HG02642 (cell line): ENCODE measurements at regions not wholly inside any gene's neighbourhood (a gene's known extent, or its start where the extent isn't known, plus 50 kb on each side); places are given as distances from the start of the nearest gene placed in this dataset.

Source experiments
- ATAC-seq: cut with Tn5 transposase; IDR thresholded peaks from one replicate; pipeline ENCODE4 v1.9.1; 2021; ENCODE audit warnings: mild to moderate bottlenecking; ENCODE audit not compliant: unreplicated experiment, poor library complexity

DNA sequence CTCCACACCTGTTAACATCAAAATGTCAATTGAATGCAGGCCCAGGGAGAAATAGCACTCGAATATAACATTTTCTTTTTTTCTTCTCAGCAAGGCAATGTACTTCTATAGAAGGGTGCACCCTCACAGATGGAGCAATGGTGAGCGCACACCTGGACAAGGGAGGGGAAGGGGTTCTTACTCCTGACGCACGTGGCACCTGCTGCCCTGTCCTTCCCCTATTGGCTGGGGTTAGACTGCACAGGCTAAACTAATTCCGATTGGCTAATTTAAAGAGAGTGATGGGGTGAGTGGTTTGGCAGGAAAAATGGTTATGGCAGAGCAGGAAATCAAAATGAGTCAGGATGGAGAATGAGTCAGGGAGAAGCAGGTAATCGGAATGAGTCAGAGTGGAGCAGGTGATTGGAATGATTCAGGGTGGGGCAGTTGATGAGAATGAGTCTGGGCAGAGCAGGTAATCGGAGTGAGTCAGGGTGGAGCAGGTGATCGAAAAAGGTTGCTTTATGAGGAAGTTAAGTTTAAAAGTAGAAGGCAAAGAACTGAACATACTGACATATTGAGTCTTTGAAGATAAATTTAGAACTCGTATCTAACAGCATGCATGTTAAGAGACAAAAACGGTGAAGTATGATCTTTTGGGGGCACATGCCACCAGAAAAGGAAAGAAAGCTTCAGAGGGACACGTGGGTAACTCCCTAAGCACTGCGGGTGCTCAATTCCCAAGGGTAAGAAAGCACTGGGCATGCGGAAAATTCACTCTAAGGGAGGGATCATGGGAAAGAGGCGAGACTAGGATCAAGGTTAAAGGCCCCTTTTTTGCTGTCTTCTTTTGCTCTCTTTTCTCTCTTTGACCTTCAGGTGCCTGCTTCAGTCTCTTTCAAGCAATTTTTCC lies 72.9 kb upstream of the GALNT15 start:
- no peak for ATAC-seq

DNA sequence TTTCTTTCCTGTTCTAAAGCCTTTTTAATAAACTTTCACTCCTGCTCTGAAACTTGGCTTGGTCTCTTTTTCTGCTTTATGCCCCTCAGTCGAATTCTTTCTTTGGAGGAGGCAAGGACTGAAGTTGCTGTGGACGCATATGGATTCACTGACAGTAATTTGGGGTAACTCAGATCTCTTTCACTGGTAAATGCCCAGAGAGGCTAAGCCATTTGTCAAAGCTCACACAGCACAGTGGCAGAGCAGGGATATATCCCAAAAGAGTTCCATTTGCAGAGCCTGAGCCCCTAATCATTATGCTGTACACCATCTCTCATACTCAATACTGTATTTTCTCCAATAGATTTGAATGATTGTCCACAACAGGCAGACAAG lies 72.3 kb upstream of the GALNT15 start:
- ATAC-seq = no peak

DNA sequence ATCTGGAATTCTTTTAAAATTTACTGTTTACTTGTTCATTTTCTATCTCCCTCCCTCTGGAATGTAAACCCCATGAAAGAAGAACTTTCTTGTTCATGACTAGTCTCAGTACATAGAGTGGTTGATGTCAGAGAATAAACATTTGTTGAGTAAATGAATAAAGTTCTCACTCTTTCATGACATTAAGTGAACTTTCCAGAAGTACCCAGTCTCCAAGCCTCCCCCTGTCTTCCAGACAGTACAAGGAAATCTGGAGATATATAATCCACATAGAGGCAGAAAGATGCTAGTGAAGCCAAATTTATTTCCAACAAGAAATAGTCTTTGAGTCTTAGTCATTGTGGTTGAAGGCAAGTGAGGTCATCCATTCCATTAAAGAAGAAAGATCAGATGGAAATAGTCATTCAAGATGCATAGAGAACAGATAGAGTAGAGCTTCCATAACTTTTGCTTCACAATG lies 71.5 kb upstream of the GALNT15 start:
- ATAC-seq = no peak

DNA sequence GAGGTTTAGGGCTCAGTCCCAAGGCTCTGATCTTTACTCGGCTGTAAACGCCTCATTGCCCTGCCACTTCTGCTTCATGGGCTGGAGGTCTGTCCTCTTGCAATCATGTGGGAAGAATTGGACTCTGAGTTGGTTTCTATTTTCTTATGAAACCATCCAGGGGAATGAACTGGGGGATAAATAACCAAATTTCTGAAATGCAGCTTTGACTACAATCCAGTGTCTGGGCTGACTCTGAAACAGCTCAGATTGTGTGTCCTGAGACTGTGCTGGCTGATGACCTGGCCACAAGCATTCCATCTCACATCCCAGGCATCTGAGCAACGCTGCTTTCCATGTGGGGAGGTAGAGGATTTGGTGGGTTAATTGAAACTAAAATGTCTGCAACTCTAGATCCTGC lies 71.0 kb upstream of the GALNT15 start:
- ATAC-seq = no peak

DNA sequence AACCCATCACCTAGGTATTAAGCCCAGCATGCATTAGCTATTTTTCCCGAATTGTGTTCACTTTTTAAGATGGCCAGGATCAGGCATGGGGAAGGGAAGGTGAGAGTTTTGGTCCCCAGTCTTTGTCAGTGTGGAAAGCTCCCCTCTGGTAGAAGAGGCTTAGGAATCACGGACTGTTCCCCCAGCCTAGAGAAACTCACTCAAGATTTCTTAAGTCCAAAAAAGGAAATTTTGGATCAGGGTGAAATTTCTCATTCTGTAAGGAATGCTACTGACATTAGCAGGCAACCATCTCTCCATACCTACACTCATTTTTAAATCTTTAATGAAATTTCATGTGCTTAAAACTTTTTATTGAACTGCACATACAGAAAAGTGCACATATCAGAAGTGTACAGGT lies 70.3 kb upstream of the GALNT15 start:
- no peak for ATAC-seq

DNA sequence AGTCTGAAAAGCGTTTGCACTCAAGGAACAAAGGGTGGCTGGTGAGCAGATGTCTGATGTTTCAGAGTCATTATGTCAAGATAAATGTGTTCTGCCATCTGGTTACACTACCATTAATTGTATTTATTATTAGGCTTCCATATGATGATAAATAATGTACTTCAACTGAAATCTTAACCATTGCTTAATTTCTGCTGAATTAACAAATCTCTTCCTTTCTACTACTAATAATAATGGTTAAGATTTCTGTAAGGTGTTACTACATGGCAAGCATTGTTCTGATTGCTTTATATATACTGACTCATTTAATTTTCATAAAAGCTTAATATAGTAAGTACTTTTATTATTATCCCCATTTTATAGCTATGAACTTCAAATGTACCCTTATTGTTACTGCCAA lies 68.4 kb upstream of the GALNT15 start:
- ATAC-seq = no peak

DNA sequence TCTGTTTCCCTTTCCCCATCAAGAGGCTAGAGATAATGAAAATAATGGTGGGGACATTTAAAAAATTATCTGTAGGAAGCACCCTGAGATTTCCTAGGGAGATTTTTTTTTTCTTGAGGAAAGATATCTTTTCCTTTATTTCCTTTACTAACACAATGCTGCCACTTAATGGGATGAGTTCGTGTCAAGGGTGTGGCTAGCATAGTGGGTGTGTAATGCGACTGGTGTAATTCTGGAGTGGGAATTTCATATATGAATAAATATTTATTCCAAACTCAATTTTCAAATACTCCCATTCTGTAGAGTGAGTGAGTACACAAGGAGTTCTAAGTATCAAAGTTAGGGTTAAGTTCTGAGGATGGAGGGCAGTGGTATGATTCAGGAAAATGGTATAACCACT lies 66.1 kb upstream of the GALNT15 start:
- ATAC-seq = no peak

DNA sequence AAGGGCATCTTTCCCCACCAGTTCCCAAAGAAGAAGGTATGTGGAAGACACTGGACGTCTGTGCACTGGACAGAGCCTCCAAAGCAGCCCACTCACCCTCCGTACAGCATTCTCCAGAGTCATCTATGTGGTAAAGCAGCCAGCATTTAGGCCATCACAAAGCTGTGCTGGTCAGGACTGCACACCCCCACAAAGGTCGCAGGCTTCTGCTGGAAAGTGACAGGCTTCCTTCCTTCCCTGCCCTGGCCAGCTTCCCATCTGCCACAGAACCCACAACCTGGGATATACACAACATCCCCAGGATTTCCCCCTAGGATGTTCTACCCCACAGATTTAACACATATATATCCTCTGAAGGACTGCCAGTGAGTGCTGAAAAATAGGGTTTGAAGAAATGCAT lies 64.6 kb upstream of the GALNT15 start:
- ATAC-seq = no peak

DNA sequence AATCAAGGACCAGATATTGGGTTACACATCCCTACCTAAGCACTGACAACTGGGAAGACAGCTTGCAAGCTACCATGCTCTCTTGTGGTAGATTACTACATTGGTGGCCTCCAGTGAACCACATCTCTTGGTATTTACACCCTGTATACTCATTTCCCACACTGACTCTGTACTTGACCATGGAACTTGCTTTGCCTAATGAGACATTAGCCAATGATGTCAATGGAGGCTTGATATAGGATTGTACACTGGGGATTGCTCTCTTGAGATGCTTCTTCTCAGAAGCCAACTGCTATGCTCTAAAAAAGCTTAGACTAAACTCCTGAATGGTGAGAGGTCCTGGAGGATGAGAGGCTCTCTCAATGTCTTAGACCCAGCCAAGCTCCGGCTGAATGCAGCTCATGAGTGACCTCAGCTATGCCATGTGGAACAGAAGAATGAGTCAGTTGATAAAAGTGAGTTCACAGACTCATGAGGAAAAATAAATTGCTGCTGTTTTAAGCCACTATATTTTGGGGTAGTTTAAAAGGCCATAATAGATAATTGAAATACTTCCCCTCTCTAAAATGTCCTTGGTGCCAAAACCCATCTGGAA lies 61.5 kb upstream of the GALNT15 start:
- ATAC-seq = no peak

DNA sequence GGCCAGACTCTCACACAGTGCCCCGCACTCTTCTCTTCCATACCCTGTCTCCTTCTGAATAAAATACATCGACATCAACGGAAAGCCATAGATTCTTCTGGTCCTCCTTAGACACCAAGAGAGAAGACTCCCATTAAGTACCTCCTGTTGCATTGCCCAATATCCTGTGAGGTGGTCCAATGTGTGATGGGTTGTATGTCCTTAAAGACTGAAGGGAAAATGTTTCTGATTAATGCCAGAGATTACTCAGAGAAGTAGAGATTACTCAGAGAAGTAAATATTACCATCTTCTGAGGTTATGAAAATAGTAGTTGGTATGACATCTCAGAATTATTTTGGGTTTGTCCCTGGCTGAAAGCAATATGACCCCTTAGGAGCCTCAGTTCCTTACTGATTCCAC lies 60.8 kb upstream of the GALNT15 start:
- ATAC-seq = no peak

DNA sequence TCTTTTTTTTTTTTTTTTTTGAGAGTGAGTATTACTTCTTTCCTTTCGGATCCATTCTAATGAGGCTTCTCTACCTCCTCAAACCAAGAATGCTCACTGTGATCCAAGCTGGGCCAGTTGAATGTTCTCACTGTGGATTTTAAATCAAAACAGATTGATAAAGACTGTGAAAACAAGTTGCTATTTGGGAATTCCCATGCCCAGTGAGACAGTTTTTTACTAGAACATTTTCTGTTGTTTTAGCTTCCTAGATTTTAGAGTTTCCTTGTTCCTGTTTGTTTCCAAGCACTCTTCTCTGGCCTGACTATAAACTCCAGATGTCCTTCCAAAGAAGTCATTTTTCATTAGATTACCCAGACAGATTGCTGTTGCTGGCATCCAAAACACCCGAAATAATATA lies 60.1 kb upstream of the GALNT15 start:
- ATAC-seq = no peak

DNA sequence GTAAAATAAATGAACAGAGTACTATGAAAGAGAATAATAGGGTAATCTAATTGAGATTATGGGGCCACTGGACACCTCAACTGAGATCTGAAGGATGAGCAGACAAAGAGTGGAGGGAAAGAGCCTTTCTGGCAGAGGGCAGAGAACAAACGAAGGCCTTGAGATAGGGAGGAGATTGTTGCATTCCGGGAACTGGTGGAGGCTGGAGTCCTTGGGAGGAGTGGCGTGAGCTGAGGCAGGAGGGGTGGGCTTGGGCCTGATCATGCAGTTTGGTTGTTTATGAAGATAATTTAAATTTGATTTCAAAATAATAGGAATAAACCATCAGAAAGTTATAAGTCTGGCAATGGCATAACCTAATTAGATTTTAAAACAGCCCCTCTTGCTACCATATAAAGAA lies 59.5 kb upstream of the GALNT15 start:
- ATAC-seq = no peak

DNA sequence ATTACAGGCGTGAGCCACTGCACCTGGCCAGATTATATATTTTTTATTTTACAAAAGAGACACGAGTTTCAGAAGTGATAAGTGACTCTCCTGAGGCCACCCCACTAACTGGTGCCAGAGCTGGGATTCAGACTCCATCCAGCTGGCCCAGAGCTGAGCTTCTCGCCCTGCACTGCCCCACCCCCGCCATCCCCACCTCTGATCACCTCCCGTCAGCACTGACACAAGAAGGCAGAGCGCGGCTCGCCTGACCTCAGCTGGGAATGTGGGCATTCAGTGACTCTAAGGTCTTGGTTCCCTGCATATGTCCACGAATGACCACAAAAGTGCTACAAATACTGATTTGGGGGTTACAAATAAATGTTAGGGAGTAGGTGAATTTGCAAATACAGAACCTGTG lies 56.1 kb upstream of the GALNT15 start:
- no peak for ATAC-seq

DNA sequence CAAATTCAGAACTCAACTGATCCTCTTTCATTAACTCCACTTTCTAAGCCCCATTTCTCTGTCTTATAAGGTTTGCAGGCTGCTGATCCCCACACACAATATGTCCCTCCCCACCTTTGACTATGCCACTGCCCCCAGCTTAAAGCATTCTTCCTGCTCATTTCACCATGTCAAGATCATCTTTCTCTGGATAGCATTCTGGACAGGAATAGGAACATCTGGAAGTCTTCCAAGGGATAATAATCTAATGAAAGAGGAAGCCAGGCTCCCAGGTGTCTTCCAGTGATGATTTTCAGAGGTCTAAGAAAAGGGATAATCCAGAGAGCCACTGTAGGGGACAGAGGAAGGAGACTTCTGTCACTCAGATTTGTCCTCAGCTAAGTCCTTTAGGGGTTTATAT lies 54.6 kb upstream of the GALNT15 start:
- ATAC-seq = no peak

DNA sequence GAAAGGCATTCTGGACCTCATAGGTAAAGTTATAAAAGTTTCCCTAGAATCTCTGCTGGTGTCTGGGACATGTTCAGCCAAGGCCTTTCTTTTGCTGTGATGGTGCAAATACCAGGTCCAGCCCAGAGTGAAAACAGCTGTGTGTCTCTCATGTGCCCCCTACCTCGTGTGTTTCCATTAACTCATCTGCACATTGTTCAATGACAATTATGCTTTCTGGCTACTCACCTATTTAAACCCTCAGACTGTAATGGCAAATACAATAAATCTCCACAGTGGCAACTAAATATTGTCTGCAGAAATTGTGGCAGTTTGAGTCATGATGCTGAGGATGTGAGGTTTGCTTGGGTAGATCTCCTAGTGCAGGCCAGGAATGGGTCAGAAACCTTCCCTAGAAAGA lies 53.1 kb upstream of the GALNT15 start:
- no peak for ATAC-seq

DNA sequence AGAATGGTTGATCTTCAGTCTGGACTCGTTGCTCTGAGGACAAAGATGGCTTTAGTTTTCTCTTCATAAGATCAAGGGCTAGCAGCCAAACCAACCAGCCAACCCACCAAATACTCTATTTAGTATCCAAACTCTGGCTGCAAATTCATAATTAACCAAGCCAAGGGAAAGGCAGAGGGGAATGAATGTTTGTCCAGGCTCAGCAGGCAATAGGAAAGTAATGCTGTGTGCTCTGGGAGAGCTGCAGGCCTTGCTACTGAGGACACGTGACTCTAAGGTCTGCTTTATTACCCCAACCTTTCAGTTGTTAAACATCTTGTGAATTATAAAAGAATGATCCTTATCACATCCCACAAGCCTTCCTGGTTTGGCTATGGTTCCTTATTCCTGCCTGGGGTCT lies 52.3 kb upstream of the GALNT15 start:
- no peak for ATAC-seq

DNA sequence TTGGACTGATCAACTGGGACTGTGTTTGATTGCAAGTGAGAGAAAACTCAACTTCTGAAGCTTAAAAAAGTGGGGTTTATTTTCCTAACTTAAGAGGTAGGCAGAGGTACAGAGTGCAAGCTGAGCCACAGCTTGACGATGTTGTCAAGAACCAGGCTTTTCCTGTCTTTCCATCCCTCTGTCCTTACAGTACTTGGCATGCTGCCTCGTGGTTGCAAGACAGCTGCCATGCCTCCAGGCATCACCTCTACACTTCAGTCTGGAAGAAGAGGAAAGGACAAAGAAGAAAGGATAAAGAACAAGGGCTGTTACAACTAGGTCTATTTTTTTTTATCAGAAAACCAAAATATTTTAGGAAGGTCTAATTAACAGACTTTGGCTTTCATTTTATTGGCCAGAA lies 51.8 kb upstream of the GALNT15 start:
- ATAC-seq = no peak

DNA sequence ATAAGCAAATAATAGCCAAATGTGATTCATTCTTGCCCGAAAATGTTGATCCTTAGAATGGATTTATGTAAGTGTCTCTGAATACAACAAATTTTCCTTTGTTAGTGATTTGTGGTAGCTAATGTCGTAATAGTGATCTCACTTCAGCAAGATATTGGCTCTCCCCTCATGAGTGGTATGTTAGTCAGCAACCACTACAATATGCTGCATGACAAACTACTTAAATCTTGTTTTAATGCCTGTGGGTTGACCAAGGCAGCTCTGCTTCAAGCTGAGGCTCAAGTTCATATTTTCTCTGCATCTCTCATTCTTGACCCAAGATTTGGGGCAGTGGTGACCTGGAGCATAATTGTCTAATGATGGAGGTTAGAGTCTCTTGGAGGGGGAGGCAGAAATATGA lies 49.8 kb upstream of the GALNT15 start:
- no peak for ATAC-seq
